Stomach (tissue), 8 donors: ENCODE measurements at regions not wholly inside any gene's neighbourhood (a gene's known extent, or its start where the extent isn't known, plus 50 kb on each side); places are given as distances from the start of the nearest gene placed in this dataset.

Experiments
- DNase-seq, 2 donors: peaks; one replicate each; pipeline versions ENCODE4 v3.0.0 to v3.0.0-alpha.2; 2013 to 2019
- H3K27ac ChIP-seq, 5 donors: fragments of 200-600 bp in 4 of 5; sonication (generic) in 4 of 5; one replicate each; pipeline ENCODE4 v1.5.1; 2013 to 2019; ENCODE audit warnings: mild to moderate bottlenecking in 1 of 5, moderate library complexity in 1 of 5
- H3K27me3 ChIP-seq, 3 donors: fragments of 200-600 bp; sonication (generic); one replicate each; pipeline ENCODE4 v1.5.1; 2017 to 2019; ENCODE audit warnings: mixed run types in 1 of 3
- H3K36me3 ChIP-seq, 4 donors: fragments of 200-600 bp; sonication (generic); 1 replicate in 3 of 4; 2 replicates in 1 of 4; pipeline ENCODE4 v1.5.1; 2016 to 2019
- H3K4me1 ChIP-seq, 4 donors: fragments of 200-600 bp; sonication (generic); one replicate each; pipeline ENCODE4 v1.5.1; 2016 to 2019
- H3K4me3 ChIP-seq, 4 donors: fragments of 200-600 bp; sonication (generic) in 3 of 4; one replicate each; pipeline ENCODE4 v1.5.1; 2016 to 2019; ENCODE audit warnings: mild to moderate bottlenecking in 1 of 4
- H3K9me3 ChIP-seq, 4 donors: fragments of 200-600 bp; sonication (generic); one replicate each; pipeline ENCODE4 v1.5.1; 2016 to 2019
- EP300 ChIP-seq: sonication (generic); formaldehyde crosslinking; IDR thresholded peaks from one replicate; pipeline ENCODE4 v1.6.1; 2017; ENCODE audit warnings: antibody characterized with exemption
- POLR2A ChIP-seq, 4 donors: fragments of 450-650 bp; IDR thresholded peaks; one replicate each; pipeline ENCODE4 v1.6.1; 2016; ENCODE audit warnings: antibody characterized with exemption in 4 of 4, control low read depth in 2 of 4, mild to moderate bottlenecking in 1 of 4, moderate library complexity in 1 of 4
- POLR2AphosphoS5 ChIP-seq, 3 donors: sonication (generic); formaldehyde crosslinking; IDR thresholded peaks; one replicate each; pipeline ENCODE4 v1.6.1; 2016; ENCODE audit warnings: antibody characterized with exemption in 3 of 3
- WGBS, 5 donors: extraction: QIAGEN DNeasy Blood & Tissue Kit in 3 of 5; methylation state at CpG; one replicate each; pipeline versions ENCODE4 v1.1.5 to v1.1.7; 2013 to 2018; 5-methylcytosine and 5-hydroxymethylcytosine counted together
- intact Hi-C: fragments of 100-400 bp; cut with DNase I; formaldehyde crosslinking; loops from one replicate; pipeline ENCODE4 v1.15.1; 2023; ENCODE audit warnings: low total_unique reads
- TF ChIP-seq, protein P1 (sequence below), 7 experiments: fragments of 450-650 bp in 4 of 7; fragments of 200-600 bp in 3 of 7; sonication (generic) in 3 of 7; IDR thresholded peaks; one replicate each; pipeline ENCODE4 v1.5.1; 2016 to 2019; ENCODE audit warnings: antibody characterized with exemption in 7 of 7, control low read depth in 2 of 7, mild to moderate bottlenecking in 1 of 7
- donor health status: healthy with polysubstance abuse.
- donor health status: Bipolar disorder and iron deficiency.
- donor health status: healthy.

- WGBS, 5 donors = 62 to 84% (median 72%) methylated on average over 4 of the region's 4 CpGs
- Histone ChIP-seq H3K27me3 (no peaks in the 10 kb centered on the region), H3K36me3 (no peaks in the 10 kb centered on the region), H3K4me1 (no peaks in the 10 kb centered on the region), H3K9me3 (no peaks in the 10 kb centered on the region), H3K27ac (no peak overlapping the region), H3K4me3 (no peak overlapping the region)
- TF ChIP-seq EP300 (no peak), POLR2AphosphoS5 (IDR thresholded peaks at IDR 0.05) (no peak), POLR2A (IDR thresholded peaks at IDR 0.05) (no peak)
- TF ChIP-seq, protein P1, sequence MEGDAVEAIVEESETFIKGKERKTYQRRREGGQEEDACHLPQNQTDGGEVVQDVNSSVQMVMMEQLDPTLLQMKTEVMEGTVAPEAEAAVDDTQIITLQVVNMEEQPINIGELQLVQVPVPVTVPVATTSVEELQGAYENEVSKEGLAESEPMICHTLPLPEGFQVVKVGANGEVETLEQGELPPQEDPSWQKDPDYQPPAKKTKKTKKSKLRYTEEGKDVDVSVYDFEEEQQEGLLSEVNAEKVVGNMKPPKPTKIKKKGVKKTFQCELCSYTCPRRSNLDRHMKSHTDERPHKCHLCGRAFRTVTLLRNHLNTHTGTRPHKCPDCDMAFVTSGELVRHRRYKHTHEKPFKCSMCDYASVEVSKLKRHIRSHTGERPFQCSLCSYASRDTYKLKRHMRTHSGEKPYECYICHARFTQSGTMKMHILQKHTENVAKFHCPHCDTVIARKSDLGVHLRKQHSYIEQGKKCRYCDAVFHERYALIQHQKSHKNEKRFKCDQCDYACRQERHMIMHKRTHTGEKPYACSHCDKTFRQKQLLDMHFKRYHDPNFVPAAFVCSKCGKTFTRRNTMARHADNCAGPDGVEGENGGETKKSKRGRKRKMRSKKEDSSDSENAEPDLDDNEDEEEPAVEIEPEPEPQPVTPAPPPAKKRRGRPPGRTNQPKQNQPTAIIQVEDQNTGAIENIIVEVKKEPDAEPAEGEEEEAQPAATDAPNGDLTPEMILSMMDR (IDR thresholded peaks at IDR 0.05) = no peak
- no peak for DNase-seq
- intact Hi-C loops = no loop called here
Observed at GRCh38 chr2:53303012-53303578, 464.5 kb upstream of the CHAC2 start.

DNA sequence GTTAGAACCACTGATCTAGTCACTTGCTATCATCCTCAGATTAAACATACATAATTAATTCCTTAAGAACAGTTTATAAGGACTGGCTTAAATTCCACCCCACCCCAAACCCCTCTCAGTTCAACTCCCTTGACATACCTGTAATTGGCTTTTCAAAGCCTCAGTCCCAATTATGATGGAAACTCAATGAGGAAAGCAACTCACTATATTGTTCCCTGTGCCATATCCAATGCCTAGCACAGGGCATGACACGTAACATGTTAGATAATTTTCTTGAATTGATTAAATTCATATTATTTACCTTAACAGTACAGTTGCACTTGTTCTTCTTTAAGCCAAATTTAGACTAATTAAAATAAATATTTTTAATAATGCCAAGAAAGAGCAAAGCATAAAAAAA, 465.1 kb upstream of the CHAC2 start:
- H3K4me1 ChIP-seq = no peaks in the 10 kb centered on the region
- intact Hi-C loops = no loop called here
- H3K27me3 ChIP-seq = no peaks in the 10 kb centered on the region
- no peak for TF ChIP-seq POLR2A (IDR thresholded peaks at IDR 0.05)
- TF ChIP-seq, protein P1 (IDR thresholded peaks at IDR 0.05) = no peak
- no peak for TF ChIP-seq EP300
- TF ChIP-seq POLR2AphosphoS5 (IDR thresholded peaks at IDR 0.05) = no peak
- no peak overlapping the region for H3K27ac ChIP-seq
- no peaks in the 10 kb centered on the region for H3K9me3 ChIP-seq
- no peaks in the 10 kb centered on the region for H3K36me3 ChIP-seq
- H3K4me3 ChIP-seq = no peak overlapping the region
- no peak for DNase-seq
- WGBS, 5 donors = 75 to 92% (median 80%) methylated on average over 1 of the region's 1 CpG

- Histone ChIP-seq H3K36me3 (no peaks in the 10 kb centered on the region), H3K27ac (no peak overlapping the region), H3K4me1 (no peaks in the 10 kb centered on the region), H3K27me3 (no peaks in the 10 kb centered on the region), H3K9me3 (peaks cover 0 to 4% (median 0%) of the 10 kb centered on the region in 4 donors), H3K4me3 (no peak overlapping the region)
- intact Hi-C loops = no loop called here
- TF ChIP-seq POLR2A (IDR thresholded peaks at IDR 0.05) (no peak), POLR2AphosphoS5 (IDR thresholded peaks at IDR 0.05) (no peak), EP300 (no peak)
- TF ChIP-seq, protein P1 (IDR thresholded peaks at IDR 0.05) = no peak
- no peak for DNase-seq
Observed at GRCh38 chr2:53289309-53290006, 478.1 kb upstream of the CHAC2 start.

DNA sequence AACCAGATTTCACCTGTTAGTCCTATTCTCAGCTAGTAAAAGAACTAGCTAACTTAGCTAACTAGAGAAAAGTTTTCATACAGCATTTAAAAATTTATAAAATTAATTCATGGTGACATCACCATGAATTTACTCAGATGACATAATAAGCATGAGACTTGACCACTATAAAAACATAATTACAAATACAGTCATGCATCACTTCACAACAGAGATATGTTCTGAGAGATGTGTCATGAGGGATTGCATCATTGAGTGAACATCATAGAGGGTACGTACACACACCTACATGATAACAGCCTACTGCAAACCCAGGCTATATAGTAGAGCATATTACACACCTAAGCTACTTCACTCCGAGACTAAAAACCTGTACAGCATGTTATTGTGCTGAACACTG, 481.3 kb upstream of the CHAC2 start:
- no peak overlapping the region for H3K4me3 ChIP-seq
- 81 to 92% (median 86%) methylated on average over 2 of the region's 2 CpGs for WGBS, 5 donors
- no peak for DNase-seq
- no peaks in the 10 kb centered on the region for H3K9me3 ChIP-seq
- no peaks in the 10 kb centered on the region for H3K27me3 ChIP-seq
- H3K36me3 ChIP-seq = no peaks in the 10 kb centered on the region
- intact Hi-C loops = no loop called here
- H3K4me1 ChIP-seq = no peaks in the 10 kb centered on the region
- H3K27ac ChIP-seq = no peak overlapping the region
- TF ChIP-seq POLR2A (IDR thresholded peaks at IDR 0.05) = no peak

DNA sequence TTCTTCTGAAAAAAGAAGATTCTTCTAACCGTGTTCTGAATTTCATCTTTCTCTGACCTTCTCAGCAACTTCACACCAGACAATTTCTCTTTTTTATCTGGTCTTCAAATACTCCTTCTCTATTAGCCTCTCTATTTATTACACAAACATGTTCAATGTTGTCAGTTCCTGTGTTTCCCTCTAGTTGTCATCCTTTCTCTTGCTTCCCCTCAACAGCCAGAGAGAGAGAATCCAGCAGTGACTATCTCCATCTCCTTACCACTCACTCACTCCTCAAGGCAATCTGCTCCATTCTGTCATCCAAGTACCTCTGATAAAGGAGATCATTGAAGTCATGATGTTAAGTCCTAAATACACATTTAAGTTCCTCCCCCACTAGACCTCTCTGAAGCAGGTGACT, 491.9 kb upstream of the CHAC2 start:
- no peak for DNase-seq
- no peak overlapping the region for H3K27ac ChIP-seq
- H3K4me3 ChIP-seq = no peak overlapping the region
- WGBS, 5 donors = 75 to 92% (median 81%) methylated on average over 1 of the region's 1 CpG
- intact Hi-C loops = no loop called here
- H3K27me3 ChIP-seq = no peaks in the 10 kb centered on the region
- H3K4me1 ChIP-seq = no peaks in the 10 kb centered on the region
- no peaks in the 10 kb centered on the region for H3K9me3 ChIP-seq
- no peak for TF ChIP-seq POLR2A (IDR thresholded peaks at IDR 0.05)
- TF ChIP-seq, protein P1 (IDR thresholded peaks at IDR 0.05) = no peak
- TF ChIP-seq POLR2AphosphoS5 (IDR thresholded peaks at IDR 0.05) = no peak
- no peak for TF ChIP-seq EP300
- no peaks in the 10 kb centered on the region for H3K36me3 ChIP-seq
